Middle frontal gyrus (tissue), 1 donor: ENCODE measurements at regions not wholly inside any gene's neighbourhood (a gene's known extent, or its start where the extent isn't known, plus 50 kb on each side); places are given as distances from the start of the nearest gene placed in this dataset.
"Not testable (repeated sequence)": the region's sequence is repeated elsewhere in the genome, so short reads cannot be mapped to it uniquely, and the experiment has no call there.

Experiments used
- DNase-seq: peaks from one replicate; pipeline ENCODE4 v3.0.0-alpha.2; 2015; ENCODE audit warnings: low spot score; ENCODE audit errors: extremely low spot score

- DNase-seq, result no peak
These were observed 75.5 kb downstream of the ASB1 start for GRCh38 chr2:238502088-238502810.

GRCh38 chr2:238502956-238503791 is 76.4 kb downstream of the ASB1 start:
- DNase-seq, result no peak

DNA sequence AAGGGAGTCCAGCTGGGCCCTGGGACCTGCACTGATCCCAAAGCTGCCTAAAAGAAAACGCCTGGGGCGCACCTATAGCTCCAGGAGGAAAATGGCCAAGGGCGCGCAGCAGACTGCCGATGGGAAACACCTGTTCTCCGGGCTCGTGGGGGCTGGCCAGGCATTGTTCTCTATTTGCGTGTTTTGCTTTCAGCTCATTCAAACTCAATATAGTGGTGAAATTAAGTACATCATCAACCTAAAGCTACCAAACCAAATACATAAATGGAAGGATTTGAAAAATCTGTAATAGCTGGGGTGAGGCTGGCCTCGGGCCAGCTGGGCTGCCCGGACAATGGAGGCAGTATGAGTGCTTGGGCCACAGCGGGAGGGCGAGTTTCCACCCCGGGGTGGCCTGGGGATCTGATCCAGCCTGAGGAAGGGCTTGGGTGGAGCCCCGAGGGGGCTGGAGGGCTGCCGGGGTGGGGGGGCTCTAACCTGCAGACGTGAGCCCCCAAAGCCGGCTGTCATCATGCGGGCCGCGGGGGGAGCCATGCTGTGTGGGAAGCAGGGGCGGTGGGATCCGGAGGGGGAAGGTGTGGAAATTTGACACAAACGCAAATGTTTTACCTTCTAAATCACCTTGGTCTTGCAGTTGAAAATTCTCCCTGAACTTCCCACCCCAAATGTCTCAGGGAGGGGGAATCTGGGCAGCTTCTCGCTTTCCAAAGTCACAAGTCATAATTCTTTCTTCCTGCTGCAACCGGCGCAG is 77.6 kb downstream of the ASB1 start:
- DNase-seq, result no peak

DNA sequence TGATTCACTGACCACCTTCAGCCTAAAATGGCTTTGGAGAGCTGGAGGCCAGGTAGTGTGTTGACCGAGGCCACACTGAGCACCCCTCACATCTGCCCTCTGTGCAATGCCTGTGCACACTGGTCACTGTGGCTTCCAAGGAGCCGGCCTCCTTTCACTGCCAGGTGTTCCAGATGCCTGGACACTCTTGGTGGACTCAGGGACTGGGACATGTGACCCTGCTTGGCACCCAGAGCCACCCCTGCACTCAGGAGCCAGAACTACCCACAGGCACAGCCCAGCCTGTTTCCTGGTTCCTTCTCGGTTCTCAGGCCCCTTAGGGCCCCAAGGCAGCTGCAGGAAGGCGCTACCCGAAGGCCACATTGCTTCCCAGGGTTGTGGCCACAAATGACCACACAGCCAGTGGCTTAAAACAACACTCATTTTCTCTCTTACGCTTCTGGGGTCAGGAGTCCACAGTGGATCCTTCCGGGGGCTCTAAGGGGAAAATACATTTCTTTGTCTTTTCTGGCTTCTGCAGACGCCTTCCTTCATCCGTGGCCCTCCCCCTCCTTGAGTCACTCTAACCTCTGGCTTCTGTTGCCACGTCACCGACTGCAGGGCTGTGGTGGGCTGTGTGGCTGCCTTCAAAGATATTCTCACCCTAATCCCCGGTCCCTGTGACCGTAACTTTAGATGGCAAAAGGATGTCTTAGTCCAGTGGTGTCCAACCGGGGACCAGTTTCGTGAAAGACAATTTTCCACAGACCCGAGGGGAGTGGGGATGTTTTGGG is 78.6 kb downstream of the ASB1 start:
- DNase-seq, result no peak

GRCh38 chr2:238505892-238506280 is 79.2 kb downstream of the ASB1 start:
- DNase-seq, result no peak

DNA sequence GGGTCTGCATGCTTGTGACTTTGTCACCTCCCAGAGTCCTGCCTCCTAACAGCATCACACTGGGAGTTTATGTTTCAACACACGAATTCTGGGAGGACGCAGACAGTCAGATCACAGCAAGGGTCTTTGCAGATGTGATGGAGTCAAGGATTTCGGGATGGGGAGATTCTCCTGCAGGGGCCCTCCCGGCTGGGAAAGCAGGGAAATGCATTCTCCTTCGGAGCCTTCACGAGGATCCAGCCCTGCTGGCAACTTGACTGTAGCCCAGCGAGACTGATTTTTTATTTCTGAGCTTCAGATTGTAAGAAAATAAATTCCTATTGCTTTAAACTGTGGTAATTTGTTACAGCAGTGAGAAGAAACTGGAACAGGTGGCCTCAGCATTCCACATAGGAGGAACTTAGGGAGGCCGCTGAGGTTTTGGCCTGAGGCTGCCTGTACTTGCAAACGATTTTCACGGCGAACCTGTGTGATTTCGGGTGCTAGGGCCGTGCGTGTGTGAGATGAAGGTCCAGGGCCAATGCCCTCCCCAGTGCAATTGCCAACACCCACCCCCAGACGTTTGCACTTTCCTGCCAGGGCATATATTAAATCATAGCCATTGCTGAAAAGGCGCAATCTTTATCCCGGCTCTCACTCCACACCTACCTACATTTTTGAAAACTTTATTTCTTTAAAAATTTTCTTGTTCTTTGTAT is 79.8 kb downstream of the ASB1 start:
- DNase-seq, result no peak

DNA sequence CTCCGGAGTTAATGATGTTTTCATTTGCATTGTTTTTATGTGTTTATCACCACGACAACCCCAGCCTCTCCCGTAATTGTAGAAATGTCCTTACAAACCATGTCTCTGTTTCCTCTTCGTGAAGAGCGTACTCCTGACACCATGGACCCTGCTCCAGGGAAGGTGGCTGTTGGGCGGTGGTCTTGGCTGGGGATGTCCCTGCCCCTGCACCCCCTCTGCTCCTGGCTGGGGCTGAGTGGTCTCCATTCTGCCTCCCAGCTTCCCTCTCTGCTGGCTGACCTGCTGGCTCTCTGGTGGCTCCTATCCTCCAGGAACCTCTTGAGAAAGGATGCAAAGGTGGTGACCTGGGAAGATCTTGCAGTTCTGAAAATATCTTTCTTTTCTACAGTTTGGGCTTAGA is 81.1 kb downstream of the ASB1 start:
- DNase-seq, result no peak

- DNase-seq, result no peak
These were observed 82.6 kb downstream of the ASB1 start for GRCh38 chr2:238509151-238509835.

- no peak for DNase-seq
These were observed 83.2 kb downstream of the ASB1 start for GRCh38 chr2:238509903-238510302.

GRCh38 chr2:238510911-238511613 is 84.3 kb downstream of the ASB1 start:
- DNase-seq, result no peak

DNA sequence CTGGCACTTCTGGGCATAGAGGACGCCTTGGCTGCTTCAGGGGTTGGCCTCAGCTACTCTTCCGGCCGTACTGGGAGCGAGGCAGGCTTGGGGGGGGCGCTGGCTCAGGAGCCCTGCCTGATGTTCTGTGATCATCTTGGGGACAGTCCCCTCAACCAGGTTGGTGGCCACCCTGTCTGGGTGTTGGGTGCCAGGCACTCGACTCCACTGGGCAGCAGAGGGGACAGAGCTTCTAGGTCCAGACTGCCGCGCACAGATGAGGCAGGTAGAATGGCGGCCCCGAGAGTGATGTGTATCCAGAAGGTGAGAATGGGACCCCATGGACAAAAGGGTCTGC is 84.9 kb downstream of the ASB1 start:
- DNase-seq, result no peak

DNA sequence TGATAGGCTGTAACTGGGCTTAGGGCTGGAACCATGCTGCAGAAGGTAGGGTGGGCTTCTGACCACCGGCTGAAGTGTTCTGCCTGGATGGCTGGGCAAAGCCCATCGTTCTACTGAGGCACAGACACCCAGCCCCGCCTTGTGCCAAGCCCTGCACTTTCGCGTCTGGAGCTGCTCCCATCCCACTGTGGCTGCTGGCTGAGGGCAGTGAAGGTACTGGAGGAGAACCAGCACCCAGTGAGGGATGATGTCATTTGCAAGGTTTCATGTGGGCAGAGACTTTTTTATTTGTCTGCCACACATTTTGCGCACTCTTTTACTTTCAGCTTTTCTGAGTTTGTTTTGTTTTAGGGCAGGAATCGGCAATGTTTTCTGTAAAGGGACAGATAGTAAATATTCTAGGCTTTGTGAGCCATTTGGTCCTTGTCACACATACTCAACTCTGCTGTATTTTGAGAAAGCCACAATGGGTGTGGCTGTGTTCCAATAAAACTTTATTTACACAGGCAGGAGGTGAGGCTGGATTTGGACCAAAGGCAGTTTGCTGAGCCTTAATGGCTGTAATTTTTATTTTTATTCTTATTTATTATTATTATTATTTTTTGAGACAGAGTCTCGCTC is 85.6 kb downstream of the ASB1 start:
- DNase-seq, result no peak

DNA sequence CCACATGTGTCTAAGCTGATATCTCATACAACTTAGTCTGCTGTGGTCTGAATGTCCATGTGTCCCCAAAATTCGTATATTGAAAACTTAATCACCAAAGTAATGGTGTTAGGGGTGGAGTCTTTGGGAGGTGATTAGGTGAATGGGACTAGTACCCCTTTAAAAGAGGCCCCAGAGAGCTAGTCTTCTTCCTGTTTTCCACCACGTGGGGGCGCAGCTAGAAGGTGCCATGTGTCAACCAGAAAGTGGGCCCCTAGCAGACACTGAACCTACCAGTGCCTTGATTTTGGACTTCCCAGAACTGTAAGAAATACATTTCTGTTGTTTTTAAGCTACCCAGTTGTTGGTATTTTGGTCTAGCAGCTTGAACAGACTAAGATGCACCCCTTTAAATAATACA is 86.6 kb downstream of the ASB1 start:
- no peak for DNase-seq

DNA sequence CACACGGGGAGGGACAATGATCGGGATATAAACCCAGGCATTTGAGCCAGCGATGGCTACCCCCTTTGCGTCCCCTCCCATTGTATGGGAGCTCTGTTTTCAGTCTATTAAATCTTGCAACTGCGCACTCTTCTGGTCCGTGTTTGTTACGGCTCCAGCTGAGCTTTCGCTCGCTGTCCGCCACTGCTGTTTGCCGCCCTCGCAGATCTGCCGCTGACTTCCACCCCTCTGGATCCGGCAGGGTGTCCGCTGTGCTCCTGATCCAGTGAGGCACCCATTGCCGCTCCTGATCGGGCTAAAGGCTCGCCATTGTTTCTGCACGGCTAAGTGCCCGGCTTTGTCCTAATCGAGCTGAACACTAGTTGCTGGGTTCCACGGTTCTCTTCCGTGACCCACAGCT is 87.3 kb downstream of the ASB1 start:
- not testable (repeated sequence) for DNase-seq

DNA sequence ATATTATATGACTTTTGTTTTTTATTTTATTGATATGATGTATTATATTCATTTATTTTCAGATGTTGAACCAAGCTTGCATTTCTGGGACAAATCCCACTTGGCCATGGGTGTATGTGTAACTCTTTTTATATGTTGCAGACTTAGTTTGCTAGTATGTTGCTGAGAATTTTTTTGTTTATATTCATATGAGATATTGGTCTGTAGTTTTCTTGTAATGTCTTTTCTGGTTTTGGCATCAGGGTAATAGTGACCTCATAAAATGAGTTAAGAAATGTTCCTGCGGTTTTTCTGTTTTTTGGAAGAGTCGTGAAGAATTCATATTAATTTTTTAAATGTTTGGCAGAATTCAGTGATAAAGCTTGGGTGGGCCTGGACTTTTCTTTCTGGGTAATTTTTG is 88.7 kb downstream of the ASB1 start:
- no peak for DNase-seq

DNA sequence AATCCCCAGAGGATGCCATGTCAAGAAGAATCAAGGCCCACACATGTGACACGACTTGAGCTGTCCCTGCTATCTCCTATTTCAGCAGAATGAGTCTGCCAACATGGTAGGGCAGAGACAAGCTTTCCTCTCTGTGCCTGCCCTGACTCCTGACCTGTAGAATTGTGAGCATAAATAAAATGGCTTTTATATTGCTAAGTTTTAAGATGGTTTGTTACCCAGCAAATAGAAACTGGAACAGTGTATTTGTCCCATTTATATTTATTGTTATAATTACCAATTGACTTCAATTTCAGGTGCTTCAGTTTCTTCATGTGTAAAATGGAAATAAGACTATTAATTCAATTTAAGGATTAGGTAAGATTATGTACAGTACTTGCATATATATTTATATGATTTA is 90.5 kb downstream of the ASB1 start:
- no peak for DNase-seq

- no peak for DNase-seq
These were observed 91.6 kb downstream of the ASB1 start for GRCh38 chr2:238518172-238518820.

DNA sequence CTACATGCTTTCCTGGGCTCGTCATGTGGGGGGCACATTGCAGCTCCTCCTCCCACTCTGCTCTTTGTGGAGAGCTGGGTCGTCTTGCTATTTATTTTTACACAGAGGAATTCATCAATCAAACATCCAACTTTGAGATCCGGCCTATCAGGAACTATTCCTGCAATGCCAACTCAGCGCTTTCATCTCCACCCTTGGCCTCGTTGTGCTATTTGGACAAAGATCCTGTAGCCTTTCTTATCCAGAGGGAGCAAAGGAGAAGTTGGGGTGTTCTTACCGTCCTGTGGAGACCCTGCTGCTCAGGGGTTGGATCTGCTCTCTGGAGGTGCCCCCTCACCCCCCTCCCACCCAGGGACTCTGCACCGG is 92.1 kb downstream of the ASB1 start:
- DNase-seq, result no peak

GRCh38 chr2:238520359-238520886 is 93.7 kb downstream of the ASB1 start:
- no peak for DNase-seq
